ENCODE measurements at regions not wholly inside any gene's neighbourhood (a gene's known extent, or its start where the extent isn't known, plus 50 kb on each side); places are given as distances from the start of the nearest gene placed in this dataset.
"Not testable (repeated sequence)": the region's sequence is repeated elsewhere in the genome, so short reads cannot be mapped to it uniquely, and the experiment has no call there.

DNA sequence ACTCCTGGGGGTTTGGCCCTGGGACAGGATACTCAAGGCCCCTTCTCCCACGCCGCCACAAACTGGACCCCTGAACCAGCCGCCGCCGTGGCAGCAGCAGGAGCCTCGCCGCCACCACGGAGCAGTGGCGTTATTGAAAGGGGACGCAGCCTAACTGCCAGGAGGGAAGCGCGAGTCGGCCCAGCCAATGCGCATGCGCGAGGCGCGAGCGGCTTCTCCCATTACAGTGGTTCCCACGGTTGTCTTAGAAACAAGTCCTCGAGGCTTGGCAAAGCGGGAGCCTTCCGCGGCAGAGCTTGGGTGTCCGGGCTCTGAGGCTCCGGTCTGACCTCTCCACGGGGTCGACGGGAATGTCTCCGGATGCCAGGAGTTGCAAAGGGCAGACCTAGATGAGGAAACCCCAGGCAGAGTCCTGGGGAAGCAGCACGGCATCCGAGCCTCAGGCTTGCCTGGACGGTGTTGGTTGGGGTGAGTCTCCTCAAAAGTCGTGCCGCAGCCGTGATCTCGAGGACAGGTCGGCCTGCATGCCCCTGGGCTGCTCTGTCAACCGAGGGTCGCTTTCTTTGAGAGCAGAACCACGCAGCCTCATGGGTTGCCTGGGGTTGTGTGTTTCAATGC is 360.6 kb upstream of the ZNF337 start:
- TF ChIP-seq, protein P1, sequence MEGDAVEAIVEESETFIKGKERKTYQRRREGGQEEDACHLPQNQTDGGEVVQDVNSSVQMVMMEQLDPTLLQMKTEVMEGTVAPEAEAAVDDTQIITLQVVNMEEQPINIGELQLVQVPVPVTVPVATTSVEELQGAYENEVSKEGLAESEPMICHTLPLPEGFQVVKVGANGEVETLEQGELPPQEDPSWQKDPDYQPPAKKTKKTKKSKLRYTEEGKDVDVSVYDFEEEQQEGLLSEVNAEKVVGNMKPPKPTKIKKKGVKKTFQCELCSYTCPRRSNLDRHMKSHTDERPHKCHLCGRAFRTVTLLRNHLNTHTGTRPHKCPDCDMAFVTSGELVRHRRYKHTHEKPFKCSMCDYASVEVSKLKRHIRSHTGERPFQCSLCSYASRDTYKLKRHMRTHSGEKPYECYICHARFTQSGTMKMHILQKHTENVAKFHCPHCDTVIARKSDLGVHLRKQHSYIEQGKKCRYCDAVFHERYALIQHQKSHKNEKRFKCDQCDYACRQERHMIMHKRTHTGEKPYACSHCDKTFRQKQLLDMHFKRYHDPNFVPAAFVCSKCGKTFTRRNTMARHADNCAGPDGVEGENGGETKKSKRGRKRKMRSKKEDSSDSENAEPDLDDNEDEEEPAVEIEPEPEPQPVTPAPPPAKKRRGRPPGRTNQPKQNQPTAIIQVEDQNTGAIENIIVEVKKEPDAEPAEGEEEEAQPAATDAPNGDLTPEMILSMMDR (IDR thresholded peaks at IDR 0.05) = not testable (repeated sequence)
- TF ChIP-seq POLR2AphosphoS5, POLR2A, EP300 (IDR thresholded peaks at IDR 0.05): not testable (repeated sequence)

Data from upper lobe of left lung (tissue), 4 donors.